ENCODE measurements at regions not wholly inside any gene's neighbourhood (a gene's known extent, or its start where the extent isn't known, plus 50 kb on each side); places are given as distances from the start of the nearest gene placed in this dataset.

- TF ChIP-seq CTCF (IDR thresholded peaks at IDR 0.05) = no peak
- Histone ChIP-seq H3K4me1 (ENCODE audit: insufficient read depth, low read length) (no peaks in the 10 kb centered on the region), H3K36me3 (ENCODE audit: insufficient read depth, low read length) (no peaks in the 10 kb centered on the region), H3K9me3 (ENCODE audit: control insufficient read depth in 1 of 2, insufficient read depth in 1 of 2, low read length in 2 of 2) (no peaks in the 10 kb centered on the region), H3K27ac (ENCODE audit: low read depth in 1 of 2, low read length in 2 of 2) (no peak overlapping the region), H3K27me3 (ENCODE audit: control insufficient read depth in 1 of 2, insufficient read depth in 2 of 2, low read length in 2 of 2) (no peaks in the 10 kb centered on the region), H3K4me3 (ENCODE audit: low read length) (no peak overlapping the region)
- no peak for ATAC-seq (ENCODE audit: poor library complexity)
- Mint-ChIP-seq H3K4me1 (ENCODE audit: low read depth) (no peaks in the 10 kb centered on the region), H3K36me3 (ENCODE audit: low read depth) (no peaks in the 10 kb centered on the region), H3K9me3 (no peaks in the 10 kb centered on the region), H3K27me3 (no peaks in the 10 kb centered on the region), H3K4me3 (no peak overlapping the region), H3K27ac (no peak overlapping the region)
- ChIA-PET CTCF (no interaction called here), POLR2A (no interaction called here)
- intact Hi-C loops (cut with DNase I, micrococcal nuclease) = no loop called here
- DNase-seq = no peak
These were observed 77.4 kb upstream of the MAD2L1 start for GRCh38 chr4:120144041-120144440.

GRCh38 chr4:120139392-120139791 lies 72.7 kb upstream of the MAD2L1 start:
- Histone ChIP-seq H3K4me1 (ENCODE audit: insufficient read depth, low read length) (no peaks in the 10 kb centered on the region), H3K27ac (ENCODE audit: low read depth in 1 of 2, low read length in 2 of 2) (no peak overlapping the region), H3K27me3 (ENCODE audit: control insufficient read depth in 1 of 2, insufficient read depth in 2 of 2, low read length in 2 of 2) (peaks cover 0 to 2% of the 10 kb centered on the region in 2 experiments), H3K4me3 (ENCODE audit: low read length) (no peak overlapping the region), H3K36me3 (ENCODE audit: insufficient read depth, low read length) (no peaks in the 10 kb centered on the region), H3K9me3 (ENCODE audit: control insufficient read depth in 1 of 2, insufficient read depth in 1 of 2, low read length in 2 of 2) (no peaks in the 10 kb centered on the region)
- no peak for TF ChIP-seq CTCF (IDR thresholded peaks at IDR 0.05)
- intact Hi-C loops (cut with DNase I, micrococcal nuclease) = no loop called here
- DNase-seq (no peak), ATAC-seq (ENCODE audit: poor library complexity) (no peak)
- Mint-ChIP-seq H3K36me3 (ENCODE audit: low read depth) (no peaks in the 10 kb centered on the region), H3K4me3 (no peak overlapping the region), H3K27ac (no peak overlapping the region), H3K27me3 (peaks cover 12% of the 10 kb centered on the region), H3K4me1 (ENCODE audit: low read depth) (no peaks in the 10 kb centered on the region), H3K9me3 (no peaks in the 10 kb centered on the region)
- CTCF ChIA-PET = no interaction called here
- POLR2A ChIA-PET = no interaction called here

GRCh38 chr4:120132935-120133334 lies 66.3 kb upstream of the MAD2L1 start:
- H3K27me3 ChIP-seq (ENCODE audit: control insufficient read depth in 1 of 2, insufficient read depth in 2 of 2, low read length in 2 of 2) = peaks cover 0 to 2% of the 10 kb centered on the region in 2 experiments
- intact Hi-C loops (cut with DNase I, micrococcal nuclease) = no loop called here
- TF ChIP-seq CTCF (IDR thresholded peaks at IDR 0.05) = no peak
- Mint-ChIP-seq H3K27ac (no peak overlapping the region), H3K27me3 (peaks cover 11% of the 10 kb centered on the region), H3K4me1 (ENCODE audit: low read depth) (no peaks in the 10 kb centered on the region), H3K9me3 (no peaks in the 10 kb centered on the region), H3K36me3 (ENCODE audit: low read depth) (no peaks in the 10 kb centered on the region), H3K4me3 (no peak overlapping the region)
- no peak overlapping the region for H3K27ac ChIP-seq (ENCODE audit: low read depth in 1 of 2, low read length in 2 of 2)
- no peaks in the 10 kb centered on the region for H3K36me3 ChIP-seq (ENCODE audit: insufficient read depth, low read length)
- ChIA-PET POLR2A (no interaction called here), CTCF (no interaction called here)
- DNase-seq (no peak), ATAC-seq (ENCODE audit: poor library complexity) (no peak)
- no peak overlapping the region for H3K4me3 ChIP-seq (ENCODE audit: low read length)
- H3K4me1 ChIP-seq (ENCODE audit: insufficient read depth, low read length) = no peaks in the 10 kb centered on the region
- H3K9me3 ChIP-seq (ENCODE audit: control insufficient read depth in 1 of 2, insufficient read depth in 1 of 2, low read length in 2 of 2) = no peaks in the 10 kb centered on the region
